AG09309 (cell line): ENCODE measurements at regions not wholly inside any gene's neighbourhood (a gene's known extent, or its start where the extent isn't known, plus 50 kb on each side); places are given as distances from the start of the nearest gene placed in this dataset.

Experiments used
- DNase-seq: peaks from one replicate; pipeline ENCODE4 v3.0.0-alpha.2; 2010; ENCODE audit warnings: low read depth
- H3K4me3 ChIP-seq: 2 replicates; pipeline ENCODE4 v1.5.1; 2011; ENCODE audit warnings: mild to moderate bottlenecking, low read depth, low read length, moderate library complexity; ENCODE audit not compliant: control insufficient read depth
- CTCF ChIP-seq: IDR thresholded peaks from 2 replicates; pipeline ENCODE4 v1.5.1; 2011; ENCODE audit warnings: mild to moderate bottlenecking, low read depth, low read length, inconsistent platforms; ENCODE audit not compliant: insufficient read depth, control insufficient read depth; ENCODE audit errors: missing control alignments

DNA sequence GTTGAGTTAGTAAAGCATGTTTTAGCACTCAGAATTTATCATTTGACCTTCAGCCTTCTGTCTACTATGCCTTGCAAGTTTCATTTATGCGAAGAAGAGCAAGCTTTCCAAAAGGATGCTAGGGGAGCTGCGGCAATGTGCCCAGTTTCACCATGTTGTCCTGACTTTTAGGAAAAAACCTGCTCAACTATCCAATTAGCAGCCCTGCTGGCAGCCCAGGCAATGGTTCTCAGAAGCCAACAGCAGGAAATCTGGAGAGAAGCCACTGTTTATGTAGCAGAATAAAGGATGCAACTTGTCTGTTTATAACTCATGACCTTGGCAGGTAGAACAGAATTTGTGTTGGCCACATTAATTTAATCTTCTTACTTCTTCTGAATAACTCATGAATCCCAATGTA lies 230.8 kb downstream of the ABCC12 start:
- DNase-seq, result no peak
- TF ChIP-seq CTCF, result no peak

GRCh38 chr16:47921535-47921934 lies 234.3 kb downstream of the ABCC12 start:
- TF ChIP-seq CTCF, result no peak
- no peak overlapping the region for H3K4me3 ChIP-seq
- no peak for DNase-seq

More for the DNA sequence above, 230.8 kb downstream of the ABCC12 start:
- H3K4me3 ChIP-seq, result no peak overlapping the region

DNA sequence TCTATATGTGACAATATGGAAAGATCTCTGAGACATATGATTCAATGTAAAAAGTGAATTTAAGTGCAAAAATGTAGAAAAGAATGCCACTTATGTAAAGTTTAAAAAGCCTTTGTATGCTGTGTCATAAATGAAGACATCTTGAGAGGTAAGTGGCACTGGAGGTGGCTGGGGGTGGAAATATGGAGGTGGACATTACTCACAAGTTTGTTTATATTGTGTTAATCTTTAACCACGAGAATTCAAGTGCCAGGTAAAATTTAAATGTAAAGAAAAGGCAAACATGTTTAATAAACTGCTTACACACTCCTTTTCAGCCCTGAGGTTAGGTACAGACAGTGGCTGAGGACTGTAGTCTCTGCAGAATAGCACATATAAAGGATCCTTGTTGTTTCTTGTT lies 235.1 kb downstream of the ABCC12 start:
- no peak overlapping the region for H3K4me3 ChIP-seq
- DNase-seq, result no peak
- no peak for TF ChIP-seq CTCF

GRCh38 chr16:47917118-47917517 lies 238.7 kb downstream of the ABCC12 start:
- TF ChIP-seq CTCF, result no peak
- H3K4me3 ChIP-seq, result no peak overlapping the region
- DNase-seq, result no peak

- no peak overlapping the region for H3K4me3 ChIP-seq
- no peak for TF ChIP-seq CTCF
- DNase-seq, result no peak
Measured at GRCh38 chr16:47916266-47916665, 239.5 kb downstream of the ABCC12 start.

GRCh38 chr16:47907109-47907508 lies 248.7 kb downstream of the ABCC12 start:
- DNase-seq, result no peak
- TF ChIP-seq CTCF, result no peak
- H3K4me3 ChIP-seq, result no peak overlapping the region

GRCh38 chr16:47905771-47906170 lies 250.0 kb downstream of the ABCC12 start:
- no peak for TF ChIP-seq CTCF
- DNase-seq, result no peak
- no peak overlapping the region for H3K4me3 ChIP-seq
